ENCODE measurements at regions not wholly inside any gene's neighbourhood (a gene's known extent, or its start where the extent isn't known, plus 50 kb on each side); places are given as distances from the start of the nearest gene placed in this dataset.

DNA sequence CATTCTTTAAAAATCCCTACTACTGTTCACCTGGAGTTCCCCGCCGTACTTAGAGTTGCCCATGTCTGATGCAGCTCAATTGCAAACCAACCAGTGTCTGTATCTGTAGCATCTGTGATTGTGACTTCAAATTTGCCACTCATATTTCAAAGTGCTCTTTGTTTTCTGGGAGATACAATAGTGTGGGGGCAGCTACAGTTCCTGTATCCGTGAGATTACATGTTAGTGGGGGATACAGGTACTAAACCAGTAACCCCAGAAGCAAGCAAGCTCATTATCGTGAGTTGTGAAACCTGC, 140.9 kb downstream of the ANKRD60 start:
- no peak for FAIRE-seq

DNA sequence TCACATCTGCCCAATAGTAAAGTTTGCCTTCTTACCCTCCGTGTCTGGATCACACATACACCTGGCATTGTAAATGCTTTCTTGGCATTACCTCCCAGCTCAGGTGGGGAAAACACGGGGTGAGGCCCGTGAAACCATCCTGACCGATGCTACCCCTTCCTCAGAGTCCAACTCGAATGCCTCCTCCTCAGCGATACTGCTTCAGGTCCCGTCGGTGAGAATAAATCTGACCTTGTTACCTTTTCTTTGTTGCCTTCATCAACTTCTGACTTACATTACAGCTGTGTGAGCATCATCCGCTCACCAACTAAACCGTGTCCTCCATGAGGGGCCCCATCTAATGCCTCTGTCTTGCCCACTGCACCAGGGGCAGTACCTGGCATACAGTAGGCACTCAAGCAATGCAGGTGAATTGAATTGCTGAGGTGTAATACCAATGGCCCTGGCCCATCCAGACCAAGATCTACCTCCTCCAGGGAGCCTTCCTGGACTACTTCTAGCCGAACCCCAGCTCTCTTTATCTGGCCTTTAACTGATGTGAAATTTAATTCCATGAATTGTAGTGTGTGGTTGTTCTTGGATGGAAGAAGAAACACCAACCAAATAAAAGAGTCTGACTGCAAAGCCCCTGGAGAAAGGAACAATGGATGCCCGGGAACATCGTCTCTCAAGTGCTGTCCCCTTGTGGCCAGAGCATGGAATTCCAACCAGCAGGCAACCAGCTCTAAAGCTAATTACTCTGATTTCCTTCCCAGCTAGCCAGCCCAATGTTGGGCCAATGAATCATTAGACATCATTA, 141.5 kb downstream of the ANKRD60 start:
- no peak for FAIRE-seq

DNA sequence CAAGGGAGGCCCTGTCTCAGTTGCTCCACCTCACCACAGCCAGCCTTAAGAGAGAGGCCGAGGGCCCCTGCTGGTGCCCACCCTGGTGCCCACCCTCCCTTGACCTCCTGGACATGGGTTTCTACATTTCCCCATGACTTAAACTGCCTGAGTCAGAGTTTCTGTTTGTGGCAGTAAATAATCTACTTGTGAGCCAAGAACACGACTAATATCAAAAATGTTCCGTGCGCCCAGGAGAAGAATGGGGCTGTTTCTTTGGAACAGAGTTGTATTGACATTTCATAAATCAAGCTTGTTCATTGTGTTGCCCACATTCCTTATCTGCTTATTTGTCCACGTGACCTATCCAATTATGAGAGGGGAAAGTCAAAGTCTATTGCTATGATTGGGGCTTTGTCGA, 143.5 kb downstream of the ANKRD60 start:
- no peak for FAIRE-seq

DNA sequence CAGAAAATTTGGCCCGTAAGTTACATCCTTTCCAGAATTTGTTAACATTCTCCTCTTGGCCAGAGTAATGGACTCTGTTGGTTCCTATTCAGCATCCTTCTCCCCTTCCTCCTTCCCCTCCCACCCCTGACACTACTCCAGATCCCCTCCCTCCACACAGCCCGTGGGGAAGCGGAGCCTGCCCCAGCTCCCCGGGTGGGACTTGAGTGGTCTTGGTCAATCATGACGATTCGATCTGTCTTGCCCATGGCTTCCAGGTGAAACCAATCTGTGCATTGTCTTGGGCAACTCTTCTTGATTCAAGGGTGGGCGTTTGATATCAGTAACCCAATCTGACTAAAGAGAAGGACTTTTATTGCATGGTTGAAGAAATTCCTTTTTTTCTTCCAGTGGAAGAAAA, 143.9 kb downstream of the ANKRD60 start:
- no peak for FAIRE-seq

DNA sequence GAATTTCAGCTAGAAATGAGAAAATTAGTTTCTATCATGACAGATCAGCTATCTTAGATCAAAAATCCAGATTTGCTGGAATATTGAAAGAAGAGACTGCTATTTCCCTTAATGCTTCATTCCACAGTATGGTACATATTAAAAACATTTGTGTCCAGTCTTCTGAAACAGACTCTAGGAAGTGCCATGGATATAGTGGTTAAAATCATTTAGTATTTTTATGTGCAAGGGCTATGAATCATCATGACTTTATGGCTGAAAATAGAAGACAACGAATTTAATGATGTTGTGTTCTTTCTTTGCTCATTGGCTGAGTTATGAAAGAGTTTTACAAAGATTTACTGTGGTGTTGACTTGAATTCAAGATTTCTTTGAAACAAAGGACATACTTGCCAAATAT, 146.6 kb downstream of the ANKRD60 start:
- no peak for FAIRE-seq

DNA sequence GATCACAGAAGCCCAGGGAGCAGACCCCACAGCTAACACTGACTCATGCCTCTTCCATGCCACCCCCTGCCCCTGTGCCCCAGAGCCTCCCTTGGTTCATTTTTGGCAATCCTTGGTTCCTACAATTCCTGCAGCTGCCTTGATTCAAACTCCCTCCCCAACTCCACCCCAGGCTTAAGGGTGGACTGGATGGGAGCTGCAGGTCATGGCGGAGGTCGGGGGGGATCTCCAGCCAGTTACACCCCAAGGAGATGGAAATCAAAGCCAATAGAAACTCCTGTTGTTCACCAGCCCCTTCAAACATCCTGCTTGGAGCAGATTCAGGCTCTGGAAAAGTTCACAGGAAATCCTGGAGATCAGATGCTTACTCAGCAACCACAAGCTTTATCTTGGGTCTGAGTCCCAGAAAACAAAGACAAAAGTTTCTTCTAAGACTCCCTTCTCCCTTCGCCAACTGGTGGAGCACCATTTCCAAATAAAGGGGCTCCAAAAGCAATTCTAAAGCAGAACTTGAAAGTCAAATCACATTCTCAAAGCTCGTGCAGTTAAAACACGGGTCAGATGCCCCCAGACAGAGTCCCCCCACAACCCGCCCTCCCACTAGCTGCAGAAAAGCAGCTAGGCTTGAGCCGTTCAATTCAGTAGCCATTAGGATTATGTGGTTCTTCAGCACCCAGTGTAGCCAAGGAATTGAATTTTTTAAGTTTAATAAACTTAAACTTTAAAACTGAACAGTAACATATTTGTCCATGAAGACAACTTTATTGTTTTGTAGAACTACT, 149.5 kb downstream of the ANKRD60 start:
- no peak for FAIRE-seq

DNA sequence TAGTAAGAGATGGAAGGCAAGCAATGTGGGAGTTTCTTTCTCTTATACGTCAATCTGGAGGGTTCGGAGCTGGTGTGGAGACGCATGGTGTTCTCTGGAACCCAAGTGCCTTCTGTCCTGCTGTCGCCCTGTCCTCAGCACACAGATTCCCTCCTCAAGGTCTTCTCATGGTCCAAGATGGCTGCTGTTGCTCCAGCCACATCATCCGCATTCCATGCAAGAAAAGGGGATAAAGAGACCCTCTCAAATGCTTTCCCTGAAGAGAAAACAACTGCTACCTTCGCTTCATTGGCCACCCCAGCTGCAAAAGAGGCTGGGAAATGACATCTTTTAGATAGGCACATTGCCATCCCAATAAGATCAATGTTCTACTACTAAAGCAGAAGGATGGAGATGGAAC, 151.2 kb downstream of the ANKRD60 start:
- no peak for FAIRE-seq

DNA sequence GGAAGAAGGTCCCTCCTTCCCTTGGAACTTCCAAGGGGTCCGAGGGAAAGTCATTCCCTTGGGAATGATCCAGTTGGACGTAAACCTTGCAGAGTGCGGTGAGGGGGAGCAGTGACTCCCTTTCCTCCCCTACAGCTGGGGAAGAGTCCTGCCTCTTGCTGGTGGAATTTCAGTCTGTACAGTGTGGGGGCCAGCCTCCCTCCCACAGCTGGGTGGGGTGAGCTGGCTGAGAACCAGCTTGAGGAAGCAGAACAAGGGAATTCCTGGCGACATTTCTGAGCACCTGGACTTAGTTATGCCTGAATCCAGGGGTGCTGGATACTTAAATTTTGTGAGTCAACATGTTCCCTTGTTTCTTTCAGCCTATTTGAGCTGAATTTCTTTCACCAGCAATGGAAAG, 152.0 kb downstream of the ANKRD60 start:
- FAIRE-seq: no peak

DNA sequence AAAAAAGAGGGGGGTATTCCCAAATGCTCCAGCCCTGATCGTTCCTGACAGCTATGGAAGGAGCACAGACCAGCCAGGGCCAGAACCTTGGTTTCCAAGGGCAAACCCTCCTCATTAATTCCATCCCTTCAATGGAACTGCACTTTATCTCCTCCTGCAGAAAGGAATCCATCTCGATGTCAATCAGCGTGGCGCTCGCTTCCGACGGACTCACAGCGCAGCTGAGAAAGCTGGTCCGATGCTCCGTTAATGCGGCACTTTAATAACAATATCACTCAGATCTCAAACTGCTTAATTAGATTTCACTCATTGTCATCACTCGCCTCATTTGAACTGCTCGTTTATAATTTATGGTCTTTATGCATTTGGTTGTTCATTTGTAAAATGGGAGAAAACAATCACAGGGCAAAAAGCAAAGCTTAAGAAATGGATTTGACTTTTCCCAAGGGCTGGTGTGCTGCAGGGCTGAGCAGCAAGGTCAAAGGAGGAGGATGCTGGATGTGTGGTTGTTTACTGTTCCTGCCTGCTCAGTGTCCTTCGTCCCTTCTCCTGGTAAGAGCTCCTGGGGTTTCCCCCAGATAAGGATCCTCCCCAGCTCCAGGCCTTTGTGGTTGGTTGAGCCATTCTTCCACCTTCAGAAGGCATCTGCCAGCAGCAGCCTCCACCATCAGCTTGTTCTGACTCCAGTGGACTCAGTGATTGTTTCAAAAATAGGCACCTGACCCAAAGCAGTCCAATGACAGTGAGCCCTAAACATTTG, 152.7 kb downstream of the ANKRD60 start:
- no peak for FAIRE-seq

DNA sequence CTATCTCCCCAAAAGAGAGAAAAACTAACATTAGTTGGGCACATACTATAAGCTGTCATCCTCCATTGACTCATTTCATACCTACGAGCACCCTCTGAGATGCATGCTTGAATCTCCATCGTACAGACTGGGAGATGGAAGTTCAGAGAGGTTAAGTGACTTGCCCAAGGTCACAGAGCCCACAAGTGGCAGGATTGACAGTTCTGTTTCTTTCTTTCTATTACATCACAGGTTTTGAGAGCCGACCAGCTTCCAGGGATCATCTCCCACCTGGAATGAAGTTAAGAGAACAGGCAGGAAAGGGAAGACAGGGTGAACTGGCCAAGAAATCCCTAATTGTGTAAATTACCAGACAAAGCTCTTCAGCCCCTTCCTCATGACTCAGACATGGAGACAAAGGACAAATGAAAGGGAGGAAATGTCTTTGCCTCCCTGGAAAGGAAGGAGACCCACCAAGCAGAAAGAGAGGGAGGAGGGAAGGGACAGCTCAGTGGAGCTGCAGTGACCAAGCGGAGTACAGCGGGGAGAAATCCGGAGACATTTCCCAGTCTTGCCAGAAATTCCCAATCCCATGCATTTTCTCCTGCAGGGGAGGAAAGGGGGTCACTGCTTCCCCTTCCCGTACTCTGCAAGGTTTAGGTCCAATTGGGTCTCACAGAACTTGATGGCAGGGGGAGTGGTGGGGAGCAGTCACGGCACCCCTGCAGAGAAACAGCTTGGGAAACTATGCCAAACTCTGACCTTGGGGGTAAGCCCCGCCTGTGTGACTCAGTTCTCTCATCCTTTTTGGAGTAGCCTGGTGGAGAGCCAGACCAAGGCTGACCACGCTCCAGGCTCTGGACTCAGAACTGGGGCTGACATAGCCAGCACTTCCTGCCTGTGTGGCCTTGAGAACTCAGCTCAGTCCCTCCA, 154.3 kb downstream of the ANKRD60 start:
- no peak for FAIRE-seq

DNA sequence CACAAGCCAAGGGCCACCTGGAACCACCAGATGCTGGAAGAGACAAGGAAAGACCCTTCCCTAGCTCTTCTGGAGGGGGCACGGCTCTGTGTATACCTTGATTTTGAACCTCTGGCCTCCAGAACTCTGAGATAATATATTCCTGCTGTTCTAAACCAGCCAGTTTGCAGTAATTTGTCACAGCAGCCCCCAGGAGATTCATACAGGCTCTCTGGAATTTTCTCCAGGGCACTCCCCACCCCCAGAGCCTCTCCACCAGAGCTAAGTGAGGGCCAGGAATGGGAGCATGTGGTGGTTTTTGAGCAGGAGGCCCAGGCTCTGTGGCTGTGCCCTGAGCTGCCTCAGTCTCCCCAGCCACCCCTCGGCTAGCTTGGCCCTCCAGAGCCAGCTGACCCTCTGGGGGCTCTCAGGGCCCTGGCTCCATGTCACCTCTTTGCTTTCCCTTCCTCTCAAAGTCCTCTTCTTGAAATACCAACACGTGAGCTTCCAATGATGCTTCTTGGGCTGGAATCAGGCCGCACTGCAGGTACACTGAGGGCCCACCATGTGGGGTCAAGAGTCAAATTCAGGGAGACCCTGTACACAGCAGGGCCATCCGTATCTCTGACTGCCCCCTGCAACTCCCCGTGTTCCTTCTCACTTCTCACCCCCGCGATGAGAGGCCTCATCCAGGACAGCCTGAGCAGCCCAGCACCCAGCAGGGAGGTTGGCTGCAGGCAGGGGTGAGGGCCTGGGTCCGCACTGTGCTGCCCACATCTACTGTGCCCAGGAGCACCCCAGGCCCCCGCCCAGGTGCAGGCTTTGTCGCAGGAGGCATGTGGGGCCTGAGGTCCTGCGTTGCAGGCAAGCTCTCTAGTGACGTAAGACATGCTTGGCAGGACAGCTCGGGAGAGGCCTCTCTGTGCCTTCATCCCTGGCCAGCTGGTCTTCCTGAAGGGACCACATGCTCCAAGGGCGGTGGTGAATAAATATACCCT, 155.5 kb downstream of the ANKRD60 start:
- FAIRE-seq: no peak

DNA sequence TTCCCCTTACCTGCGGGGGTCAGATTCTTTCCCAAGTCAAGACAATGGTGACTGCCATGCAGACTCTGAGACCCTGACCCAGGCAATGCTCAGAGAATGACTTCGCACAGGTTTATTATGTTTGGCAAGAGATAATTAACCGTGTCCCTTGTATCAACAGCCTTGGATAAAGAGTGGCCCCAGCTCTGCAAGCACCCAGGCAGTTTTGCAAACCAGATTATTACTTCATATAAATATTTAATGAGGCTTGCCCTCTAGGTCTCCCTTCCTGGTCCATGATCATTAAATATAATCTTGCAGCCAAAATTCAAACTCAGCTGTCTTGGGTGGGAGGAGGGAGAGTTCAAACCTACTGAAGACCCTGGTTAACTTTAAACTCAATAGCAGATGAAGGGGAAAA, 156.5 kb downstream of the ANKRD60 start:
- FAIRE-seq: no peak

DNA sequence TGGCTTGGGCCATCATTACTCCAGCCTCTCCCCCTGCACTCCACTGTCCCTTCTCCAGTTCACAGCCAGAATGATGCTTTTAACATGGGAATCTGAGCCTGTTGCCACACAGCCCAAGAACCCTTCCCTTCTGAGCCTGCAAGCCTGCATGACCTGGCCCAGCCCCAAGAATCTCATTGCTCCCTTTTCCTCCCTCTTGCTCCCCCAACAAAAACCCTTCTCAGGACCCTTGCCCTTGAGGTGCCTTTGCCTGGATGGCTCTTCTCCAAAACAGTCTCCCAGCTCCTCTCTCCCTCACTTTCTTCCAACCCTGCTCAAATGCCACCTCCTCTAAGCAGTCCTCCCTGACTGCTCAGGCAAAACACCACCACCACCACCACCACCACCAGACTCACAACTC, 157.2 kb downstream of the ANKRD60 start:
- FAIRE-seq: no peak

DNA sequence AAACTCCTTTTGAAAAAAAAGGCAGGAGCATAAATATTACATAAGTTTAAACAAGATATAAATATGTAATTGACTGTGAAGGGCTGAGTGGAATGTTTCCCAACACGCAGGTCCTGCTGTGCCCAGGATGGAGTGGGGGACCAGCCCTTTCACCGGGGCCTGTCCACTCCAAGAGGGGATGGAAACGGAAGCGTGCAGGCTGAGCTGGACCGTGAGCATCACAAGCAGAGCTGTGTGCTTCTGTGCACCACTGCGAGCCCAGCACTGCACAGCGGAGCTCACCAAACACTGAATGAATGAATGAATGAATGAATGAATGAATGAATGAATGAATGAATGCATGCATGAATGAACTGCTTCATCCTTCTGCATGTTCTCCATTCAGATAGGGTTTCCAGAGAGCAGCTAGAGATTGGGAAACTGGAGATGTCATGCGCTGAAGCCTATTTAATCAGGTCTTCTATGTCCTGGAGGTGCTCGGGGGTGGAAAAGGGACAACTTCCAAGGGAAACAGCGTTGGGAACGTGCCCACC, 157.7 kb downstream of the ANKRD60 start:
- FAIRE-seq: no peak

DNA sequence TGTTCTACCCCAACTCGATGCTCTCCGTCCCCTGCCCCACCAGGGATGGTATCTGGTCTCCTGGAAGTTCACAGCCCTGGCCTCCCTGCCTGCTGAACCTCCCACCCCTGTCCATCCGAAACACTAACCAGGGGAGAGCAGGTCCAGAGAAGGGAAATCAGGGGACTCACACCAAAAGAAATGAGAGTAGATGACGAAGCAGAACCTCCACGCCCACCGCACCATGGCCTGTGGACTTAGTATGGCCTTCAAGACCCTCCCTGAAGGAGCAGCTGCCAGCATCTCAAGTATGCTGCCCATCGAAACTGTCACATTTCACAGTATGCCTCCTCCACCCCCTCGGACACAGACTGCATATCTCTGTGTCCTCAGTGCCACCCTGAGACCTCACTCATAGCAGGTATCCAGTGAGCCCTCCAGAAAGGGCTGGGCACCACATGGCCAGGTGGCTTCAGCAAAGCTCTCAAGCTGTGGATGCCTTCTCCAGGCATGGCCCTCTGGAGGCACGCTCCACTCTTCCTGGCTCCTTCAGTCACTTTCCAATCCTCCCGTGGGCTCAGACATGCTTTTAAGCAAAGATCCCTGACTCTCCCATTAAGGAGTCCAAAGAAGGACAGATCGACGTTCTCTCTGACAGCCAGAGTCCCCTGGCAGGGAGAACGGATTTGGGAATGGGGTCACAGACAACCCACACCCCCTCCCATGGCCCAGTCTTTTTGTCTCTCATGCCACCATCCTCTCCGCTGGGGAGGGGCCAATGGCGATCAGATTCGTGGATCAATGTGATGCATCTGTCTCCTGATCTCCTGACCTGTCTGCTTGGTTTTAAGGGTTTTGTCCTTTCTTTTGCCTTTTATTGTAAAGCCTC, 158.4 kb downstream of the ANKRD60 start:
- FAIRE-seq: no peak

DNA sequence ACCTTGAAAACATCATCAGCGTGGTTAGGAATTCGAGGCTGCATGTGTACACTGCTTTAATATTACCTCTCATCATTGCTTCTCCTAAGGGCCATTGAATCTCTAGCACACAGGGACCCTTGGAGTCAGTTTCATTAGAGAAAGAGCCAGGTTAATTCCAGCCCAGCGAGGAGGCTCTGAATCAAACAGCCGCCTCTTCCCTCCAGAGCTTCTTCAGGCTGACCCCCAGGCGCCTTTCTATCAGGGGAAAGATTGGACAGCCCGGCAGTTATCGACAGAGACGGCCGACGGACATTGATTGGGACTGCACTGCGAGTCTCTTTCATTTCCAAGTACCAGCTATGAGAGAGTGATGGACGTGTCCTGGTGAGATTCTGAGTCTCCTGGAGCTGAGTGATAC, 159.2 kb downstream of the ANKRD60 start:
- no peak for FAIRE-seq

DNA sequence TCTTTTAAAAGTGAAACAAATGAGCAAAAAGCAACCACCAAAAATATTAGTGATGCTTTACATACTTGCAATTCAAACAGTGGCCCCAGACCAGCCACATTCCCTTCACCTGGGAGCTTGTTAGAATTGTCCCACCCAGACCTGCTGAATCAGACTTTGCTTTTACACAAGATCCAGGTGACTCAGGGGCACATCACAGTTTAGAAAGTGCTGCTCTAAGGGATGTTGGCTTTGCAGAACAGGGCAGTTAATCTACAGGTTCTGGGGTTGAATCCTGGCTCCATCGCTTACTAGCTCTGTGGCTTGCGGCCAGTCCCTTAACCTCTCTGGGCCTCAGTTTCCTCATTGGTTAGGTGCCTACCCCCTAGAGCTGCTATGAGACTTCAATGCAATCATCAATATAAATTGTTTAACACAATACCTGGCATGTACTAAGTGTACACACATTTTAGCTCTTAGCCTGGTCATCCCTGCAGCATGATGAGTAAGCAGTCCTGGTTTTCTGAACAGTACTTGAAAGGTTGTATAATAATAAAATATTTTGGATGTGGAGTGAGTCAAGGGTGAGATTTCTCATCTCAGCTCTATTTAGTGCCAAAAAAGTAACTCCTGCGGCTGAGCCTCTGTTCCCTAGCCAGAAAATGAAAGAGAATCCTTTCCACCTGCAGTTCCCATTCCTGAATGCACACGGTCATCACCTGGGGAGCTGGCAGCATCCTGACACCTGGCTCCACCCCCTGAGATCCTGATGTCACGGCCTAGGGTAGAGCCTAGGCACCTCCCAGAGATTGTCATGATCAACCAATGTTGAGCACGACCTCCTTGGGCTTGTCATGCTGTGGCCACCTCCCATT, 162.7 kb downstream of the ANKRD60 start:
- FAIRE-seq: no peak

DNA sequence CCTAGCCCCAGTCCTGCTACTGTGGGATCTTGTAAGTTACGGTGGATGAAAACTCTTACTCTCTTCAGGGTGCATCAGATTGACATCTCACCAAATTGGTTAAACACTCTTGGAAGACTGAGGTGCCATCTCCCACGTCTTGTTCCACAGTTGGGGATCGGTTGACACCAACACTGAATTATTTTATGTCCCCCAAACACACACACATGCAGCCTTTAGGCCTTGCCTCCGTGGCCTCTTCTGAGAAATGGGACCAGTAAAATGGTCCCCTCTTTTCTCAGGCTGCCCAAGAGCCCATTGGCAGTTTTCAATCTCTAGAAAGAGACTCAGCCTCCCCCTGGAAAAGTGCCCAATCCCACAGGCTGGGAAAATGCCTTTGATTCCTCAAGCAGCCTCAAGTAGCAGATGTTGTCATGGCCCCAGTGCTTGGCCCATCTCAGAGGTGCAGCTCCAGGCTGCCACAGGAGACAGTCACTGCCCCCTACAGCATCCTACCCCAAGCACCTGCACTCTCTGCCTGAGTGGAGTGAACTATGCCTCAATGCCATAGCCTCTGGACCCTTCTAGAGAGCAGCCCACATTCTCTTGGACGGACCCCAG, 163.9 kb downstream of the ANKRD60 start:
- FAIRE-seq: no peak

DNA sequence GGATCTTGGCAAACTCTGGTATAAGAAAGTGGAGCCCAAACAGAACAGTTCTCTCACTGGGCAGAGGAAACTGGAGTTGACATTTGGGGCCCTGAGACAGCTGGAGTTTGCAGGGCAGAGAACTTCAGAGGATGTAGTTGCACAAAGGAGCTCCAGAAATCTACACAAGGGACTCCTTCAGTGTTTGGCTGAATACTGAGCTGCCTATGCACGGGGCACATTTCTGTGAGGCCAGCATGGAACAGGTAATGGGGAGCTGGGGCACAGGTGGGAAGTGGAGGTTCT, 169.3 kb downstream of the ANKRD60 start:
- FAIRE-seq: no peak

All from A204.1 (cell line).